ENCODE measurements at regions not wholly inside any gene's neighbourhood (a gene's known extent, or its start where the extent isn't known, plus 50 kb on each side); places are given as distances from the start of the nearest gene placed in this dataset.
"Not testable (repeated sequence)": the region's sequence is repeated elsewhere in the genome, so short reads cannot be mapped to it uniquely, and the experiment has no call there.

DNA sequence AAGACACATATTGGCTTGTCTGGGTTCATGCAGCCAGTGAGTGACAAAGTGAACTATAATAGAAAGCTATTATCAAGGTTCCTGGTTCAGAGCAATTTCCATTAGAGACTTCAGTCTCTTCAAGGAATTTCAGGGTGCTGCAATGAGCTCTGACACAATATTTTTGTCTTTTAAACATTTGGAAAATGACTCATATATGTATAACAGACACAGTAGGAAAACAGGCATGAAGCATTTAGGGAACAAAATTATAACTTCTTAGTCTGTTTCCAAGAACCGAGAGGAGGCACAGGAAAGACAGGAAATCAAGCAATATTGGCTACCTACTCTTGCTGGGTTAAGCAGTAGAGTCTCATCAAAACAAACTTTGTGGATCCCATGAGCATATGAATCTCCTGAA is 170.4 kb downstream of the PTPRC start:
- no peak for DNase-seq (ENCODE audit: low read depth)

DNA sequence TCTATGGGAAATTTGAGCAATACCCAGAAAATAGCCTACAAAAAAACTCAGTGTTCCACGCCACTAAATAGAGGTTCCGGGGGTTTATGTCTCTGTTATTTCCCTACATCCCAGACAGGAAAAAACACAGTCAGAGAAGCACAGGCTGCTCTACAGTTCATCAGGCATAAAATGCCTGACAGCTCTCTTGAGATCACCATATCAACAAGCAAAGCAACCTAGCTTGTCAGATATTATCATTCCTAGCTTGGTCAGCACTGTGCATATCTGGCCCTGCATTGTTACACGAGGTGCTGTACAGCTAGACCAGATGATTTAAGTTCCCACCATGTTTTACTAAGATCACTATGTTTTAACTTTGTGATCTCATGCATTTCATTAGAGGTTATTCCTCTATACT is 172.6 kb downstream of the PTPRC start:
- no peak for DNase-seq (ENCODE audit: low read depth)

DNA sequence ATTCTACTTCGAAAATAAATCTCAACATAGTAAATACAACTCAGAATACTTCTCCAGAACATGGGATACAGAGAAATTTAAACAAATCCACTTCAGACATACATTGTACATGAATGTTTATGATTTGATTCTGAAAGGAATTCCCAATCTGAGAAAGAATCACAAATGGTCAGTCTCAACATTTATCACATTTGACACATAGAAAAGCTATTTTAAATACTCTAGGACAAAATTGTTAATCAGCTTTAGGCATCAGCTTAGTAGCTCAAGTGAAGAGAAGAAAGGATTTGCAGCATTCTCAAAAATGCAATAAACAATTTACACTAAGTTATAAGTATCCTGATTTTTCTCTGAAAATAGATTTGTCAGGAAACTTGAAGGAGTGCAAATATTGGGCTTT is 184.8 kb downstream of the PTPRC start:
- DNase-seq (ENCODE audit: low read depth): no peak

DNA sequence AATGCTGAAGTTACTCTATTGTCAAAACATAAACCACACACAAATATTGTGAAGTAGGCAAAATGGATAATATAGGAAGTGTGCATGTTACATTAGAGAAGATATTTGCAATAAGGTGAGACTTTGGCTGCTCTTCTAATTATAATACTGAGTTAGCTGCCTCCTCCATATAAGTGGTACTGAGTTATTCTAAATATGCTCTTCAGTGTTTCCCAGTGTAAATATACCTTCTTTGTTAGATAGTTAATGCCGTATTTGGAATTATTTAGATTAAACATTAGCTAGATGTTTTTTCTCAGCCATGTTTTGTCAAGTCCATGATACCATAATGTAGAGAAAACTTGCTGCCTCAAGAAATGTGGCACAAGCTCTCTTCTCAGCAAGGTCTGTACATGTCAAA is 186.4 kb downstream of the PTPRC start:
- no peak for DNase-seq (ENCODE audit: low read depth)

DNA sequence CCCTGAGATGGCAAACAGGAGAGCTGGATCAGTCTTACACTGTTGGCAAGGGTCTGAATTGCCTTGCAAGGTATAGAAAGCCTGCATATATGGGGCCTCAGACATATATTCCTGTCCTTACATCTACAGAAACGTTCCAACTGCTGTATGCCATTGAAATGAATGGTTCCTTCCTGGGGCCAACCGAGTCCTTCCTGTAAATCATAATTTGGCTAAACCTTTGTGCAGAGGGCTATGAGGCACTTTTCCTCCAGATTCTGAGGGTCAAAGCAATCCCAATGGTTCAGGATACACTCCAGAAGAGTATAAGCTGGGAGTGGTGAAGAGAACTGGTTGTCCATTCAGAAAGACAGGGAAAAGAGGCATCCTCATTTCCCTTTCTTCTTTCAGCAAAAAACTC is 190.5 kb downstream of the PTPRC start:
- DNase-seq (ENCODE audit: low read depth): no peak

DNA sequence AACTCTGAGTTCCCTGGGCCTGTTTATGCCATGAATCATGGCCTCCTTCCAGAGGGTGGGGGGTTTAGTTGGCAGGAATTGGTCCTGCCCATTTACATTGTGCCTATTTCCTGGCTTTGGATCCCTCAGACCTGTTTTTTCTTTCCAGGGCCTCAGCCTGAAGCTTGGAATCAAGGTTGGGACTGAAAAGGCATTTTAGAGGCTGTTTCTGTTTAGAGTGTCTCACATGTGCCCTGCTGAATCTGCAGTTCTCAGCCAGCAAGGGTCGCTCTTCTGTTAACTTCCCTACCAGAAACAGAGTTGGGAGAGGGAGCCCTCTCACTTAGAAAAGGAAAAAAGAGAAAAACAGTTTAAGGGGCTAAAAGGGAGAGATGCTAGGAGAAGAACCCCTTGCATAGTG is 191.1 kb downstream of the PTPRC start:
- DNase-seq (ENCODE audit: low read depth): no peak

DNA sequence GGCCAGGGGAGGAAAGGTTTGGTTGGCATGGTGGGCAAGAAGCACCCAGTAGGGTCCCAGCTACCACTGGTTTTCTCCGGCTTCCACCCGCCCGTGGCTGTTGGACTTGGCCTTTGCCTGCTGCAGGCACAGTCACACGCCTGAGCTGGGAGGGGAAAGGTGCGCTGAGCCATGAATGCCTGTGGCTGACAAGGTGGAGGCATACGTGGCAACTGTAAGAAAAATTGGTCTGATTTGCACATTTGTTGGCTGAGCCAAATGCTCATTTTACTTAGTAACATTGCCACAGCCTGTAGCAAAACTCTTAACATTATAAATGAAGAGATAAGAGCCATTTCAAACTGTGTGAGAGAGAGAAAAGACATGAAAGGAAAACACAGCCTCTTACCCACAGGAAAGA is 191.6 kb downstream of the PTPRC start:
- no peak for DNase-seq (ENCODE audit: low read depth)

DNA sequence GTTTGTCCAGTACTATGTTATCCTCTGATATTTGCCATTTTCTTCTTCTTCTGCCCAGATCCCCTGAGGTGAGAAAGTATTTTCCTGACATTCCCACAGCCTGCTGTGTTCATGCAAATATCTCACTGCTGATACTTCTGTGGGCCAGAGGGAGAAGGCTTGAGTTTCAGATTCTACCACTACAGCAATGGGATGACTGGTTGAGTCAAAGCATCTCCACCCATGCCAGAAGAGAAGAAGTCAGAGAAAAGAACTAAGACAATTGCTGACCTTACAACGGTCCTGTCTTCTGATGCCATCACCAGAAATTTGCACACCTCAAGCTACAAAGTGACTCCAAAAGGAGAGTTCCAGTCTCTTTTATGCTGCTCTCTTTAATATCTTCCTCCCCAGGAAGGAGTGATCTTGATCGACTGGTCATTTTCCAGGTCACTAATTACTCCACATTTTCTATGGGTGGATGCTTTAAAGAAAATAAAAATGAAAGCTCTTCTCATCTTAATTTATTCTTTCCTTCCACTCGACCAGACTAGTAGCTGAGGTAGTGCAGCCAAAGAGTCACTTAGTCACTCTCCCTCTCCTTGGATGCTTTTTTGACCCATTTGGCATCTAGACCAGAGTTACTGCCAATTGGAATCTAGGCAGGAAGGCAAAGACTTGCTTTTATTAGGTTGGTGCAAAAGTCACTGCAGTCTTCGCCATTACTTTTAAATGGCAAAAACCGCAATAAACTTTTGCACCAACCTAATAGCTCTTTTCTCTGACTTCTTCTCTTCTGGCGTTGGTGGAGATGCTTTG is 195.1 kb downstream of the PTPRC start:
- DNase-seq (ENCODE audit: low read depth): no peak

DNA sequence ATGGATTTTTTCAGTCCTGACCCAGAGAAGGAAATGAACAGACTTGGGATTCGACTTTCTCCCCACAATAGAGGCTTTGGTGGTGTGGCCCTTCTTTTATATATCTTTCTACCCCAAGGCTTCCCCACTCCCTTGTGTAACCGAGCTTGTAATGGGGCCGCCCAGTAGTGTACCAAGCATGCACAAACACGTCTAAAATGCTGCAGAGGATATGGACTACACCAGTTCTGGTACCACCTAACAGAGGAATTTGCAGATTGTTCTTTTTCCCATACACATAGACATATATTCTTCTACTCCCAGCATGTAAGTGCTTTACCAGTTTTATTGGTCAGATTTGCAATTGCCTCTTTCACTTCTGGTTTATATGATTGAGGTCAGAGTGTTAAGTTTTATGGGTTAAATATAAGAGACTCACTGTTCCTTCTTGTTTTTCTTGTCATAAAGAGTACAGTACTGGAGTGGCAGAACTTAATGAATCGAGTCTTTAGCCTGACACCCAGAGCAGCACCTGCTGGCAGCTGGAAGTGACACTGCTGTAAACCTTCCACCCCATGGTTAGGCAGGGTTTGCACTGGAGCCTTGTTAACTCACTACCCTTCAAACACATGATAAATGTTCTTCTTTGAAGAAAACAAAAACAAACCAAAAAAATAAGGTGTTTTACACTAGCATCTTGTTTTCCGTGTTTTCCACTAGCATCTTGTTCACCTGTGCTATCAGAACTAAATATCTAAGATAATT is 198.6 kb downstream of the PTPRC start:
- DNase-seq (ENCODE audit: low read depth): no peak

DNA sequence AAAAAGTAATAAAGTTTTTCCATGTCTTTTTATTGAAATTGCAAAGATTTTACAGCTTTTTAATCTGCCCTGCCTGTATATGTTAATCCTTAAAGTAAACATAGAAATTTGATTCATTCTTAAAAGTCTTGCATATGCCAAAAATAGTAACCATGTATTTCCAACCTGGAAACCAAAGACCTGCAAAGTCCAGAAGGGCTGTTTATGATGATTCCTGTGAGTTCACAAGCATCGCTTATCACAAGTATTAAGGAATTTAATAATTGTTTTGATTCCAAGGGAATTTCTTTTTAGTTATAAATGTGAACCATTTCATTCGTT is 199.1 kb downstream of the PTPRC start:
- DNase-seq (ENCODE audit: low read depth): no peak

DNA sequence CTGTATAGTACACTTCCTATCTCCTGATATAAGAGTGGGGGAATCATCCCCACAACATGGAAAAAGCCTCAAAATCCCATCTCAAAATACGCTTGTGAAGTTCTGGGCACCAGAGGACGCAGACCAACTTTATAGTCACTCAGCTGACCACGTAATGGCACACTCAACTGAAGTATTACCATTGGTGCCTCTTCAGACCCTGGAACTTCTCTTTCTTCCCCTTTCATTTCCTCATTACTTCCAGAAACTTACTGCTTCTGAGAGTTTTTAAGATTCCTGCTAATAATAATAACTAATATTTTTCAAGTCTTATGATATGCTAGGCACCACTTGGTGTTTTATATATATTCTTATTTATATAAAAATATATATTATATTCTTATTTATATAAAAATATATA is 202.6 kb downstream of the PTPRC start:
- DNase-seq (ENCODE audit: low read depth): no peak

DNA sequence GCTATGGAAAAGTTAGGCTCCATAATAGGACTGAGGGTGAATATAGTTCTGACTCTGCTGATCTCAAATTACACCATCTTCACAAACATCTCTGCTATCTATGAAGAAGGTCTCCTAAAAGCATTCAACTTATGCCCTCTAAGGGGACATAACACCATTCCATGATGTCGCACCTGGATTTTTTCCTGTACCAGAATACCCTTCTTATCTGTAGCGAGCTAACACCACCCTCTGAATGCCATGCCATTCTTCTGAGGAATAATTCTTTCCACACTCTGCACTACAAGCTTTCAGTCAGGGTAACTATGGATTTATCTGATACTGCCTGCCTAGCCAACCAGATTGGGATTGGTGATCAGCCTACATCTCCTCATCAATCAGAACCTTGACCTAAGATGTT is 203.8 kb downstream of the PTPRC start:
- DNase-seq (ENCODE audit: low read depth): no peak

DNA sequence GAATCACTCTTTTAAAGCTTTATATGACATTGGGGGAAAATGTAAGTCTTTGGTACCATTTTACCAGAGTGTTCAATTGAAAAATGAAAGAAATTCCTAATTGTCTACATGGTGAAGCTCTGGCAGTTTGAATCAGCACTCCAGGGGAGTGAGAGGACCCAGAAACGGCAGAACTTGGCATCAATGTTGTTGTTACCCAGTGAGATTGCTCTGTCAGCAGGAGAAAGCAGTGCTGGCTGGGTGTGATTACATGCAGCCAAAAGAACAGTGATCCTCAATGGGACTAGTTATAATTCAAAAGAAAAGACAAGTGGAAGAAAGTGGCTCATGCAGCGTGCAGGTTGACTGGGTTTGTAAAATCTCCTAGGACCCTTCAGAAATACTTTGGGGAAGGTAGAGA is 206.4 kb downstream of the PTPRC start:
- DNase-seq (ENCODE audit: low read depth): no peak

DNA sequence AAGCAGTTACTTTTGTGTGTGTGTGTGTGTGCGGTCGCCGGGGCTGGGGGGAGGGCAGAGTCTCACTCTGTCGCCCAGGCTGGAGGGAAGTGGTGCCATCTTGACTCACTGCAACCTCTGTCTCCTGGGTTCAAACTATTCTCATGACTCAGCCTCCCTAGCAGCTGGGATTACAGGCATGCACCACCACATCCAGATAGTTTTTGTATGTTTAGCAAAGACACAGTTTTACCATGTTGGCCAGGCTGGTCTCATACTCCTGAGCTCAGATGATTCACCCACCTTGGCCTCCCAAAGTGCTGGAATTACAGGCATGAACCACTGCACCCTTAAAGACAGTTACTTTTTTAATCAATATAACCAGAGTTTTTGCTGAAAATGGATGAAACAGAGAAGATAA is 207.0 kb downstream of the PTPRC start:
- no peak for DNase-seq (ENCODE audit: low read depth)

DNA sequence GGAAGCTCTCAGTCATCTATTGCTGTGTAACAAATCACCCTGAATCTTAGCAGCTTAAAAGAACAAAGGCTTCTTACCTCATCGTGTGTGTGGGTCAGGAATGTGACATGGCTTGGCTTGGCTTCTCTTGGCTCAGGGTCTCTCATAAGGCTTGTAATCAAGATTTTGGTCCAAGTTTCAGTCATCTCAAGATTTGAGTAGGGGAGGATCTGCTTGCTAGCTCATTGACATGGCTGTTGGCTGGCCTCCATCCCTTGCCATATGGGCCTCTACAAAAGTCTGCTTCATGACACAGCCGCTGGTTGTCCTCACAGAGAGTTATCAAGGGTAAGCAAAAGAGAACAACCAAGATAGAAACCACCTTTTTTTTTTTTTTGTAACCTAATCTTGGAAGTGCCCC is 207.7 kb downstream of the PTPRC start:
- DNase-seq (ENCODE audit: low read depth): no peak

DNA sequence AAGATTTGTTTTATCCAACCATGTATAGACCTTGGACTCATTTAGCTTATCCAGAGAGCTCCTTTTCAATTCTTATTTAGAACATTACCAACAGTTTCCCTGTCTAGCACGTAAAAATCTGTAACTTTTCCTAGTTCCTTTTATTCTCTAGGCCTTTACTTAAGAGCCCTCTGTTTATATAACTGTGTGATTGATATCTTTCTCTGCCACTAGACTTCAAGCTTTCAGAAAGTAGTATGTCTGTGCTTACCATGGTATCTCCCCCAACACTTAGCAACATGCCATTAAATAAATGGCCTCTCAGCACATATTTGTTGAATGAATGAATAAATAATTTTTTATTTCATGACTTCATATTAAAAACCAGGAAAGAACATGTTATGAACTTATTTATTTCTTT is 209.4 kb downstream of the PTPRC start:
- DNase-seq (ENCODE audit: low read depth): no peak

DNA sequence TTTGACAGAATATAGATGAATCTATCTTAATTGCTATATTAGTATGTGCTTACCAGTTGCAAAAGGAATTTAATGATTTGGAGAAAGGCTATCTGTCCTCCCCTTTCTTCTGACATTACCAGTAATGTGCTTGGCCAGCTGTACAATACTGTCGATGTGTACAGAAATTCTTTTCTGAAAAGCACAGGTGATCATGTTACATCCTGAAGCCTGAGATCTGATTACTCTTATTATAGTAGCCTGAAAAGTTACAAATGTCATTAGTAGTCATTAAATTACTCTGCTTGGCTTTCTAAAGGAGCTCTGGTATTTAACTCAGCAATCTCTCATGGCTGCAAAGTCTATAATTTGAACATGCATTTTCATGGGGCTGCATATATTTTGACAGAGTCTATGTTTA is 209.8 kb downstream of the PTPRC start:
- DNase-seq (ENCODE audit: low read depth): no peak

DNA sequence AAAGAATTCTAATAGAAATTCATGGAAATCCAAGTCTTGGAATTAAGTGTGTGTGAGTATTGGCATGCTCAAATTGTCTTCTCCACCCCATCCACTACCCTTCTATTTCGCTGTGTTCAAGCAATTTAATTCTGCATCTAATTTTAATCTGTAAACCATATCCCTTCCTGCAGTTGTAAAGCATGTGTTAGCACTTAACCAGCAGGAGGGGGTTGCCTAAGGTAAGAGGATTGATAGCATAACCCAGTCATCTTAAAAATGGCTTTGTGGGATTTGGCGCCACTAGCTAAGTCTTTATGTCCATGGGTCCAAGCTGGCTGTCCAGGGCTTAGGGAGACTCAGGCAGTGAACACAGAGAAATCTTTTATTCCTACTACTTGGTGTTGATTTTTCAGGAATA is 210.3 kb downstream of the PTPRC start:
- no peak for DNase-seq (ENCODE audit: low read depth)

DNA sequence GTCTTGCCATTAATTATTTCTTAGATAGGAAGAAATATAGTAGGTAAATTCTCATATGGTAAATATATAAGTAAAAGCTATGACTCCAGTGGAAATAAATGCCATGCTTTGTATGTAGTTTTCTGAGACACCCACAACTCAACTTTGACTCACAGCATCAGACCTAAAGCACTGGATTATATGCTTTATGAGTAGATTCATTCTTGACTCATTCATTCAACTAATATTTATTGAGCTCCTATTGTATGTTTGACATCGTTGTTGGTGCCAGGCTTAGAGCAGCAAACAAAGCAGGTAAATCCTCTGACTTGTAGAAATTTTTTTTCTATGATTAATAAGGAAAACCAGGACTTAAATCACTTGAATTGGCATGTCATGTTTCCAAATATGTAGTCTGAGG is 211.4 kb downstream of the PTPRC start:
- DNase-seq (ENCODE audit: low read depth): no peak

DNA sequence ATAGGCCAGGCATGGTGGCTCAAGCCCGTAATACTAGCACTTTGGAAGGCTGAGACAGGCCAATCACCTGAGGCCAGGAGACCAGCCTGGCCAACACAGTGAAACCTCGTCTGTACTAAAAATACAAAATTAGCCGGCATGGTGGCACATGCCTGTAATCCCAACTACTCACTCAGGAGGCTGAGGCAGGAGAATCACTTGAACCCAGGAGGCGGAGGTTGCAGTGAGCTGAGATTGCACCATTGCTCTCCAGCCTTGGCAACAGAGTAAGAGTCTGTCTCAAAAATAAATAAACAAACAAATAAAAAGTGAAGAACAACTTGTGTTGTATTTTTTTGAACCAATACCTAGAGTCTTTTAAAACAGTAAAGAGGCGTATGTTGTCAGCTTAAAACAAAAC is 212.1 kb downstream of the PTPRC start:
- DNase-seq (ENCODE audit: low read depth): not testable (repeated sequence)

DNA sequence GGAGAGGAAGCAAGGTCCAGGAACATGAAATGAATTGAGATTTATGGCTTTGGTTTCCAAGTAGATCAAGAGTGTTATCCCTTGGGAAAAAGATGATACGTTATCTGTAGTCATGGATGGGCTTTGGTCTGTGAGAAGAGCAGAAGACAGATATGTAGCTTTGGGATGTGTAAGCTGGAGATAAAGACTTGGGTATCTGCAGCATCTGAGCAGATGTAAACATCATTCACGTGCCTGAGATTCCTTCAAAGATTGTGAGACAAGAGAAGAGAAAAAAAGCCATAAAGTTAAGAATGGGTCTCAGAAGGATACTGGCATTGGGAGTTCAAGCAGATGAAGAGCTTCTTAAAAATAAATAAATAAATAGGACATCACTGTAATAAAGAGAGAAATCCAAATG is 217.8 kb downstream of the PTPRC start:
- DNase-seq (ENCODE audit: low read depth): no peak

DNA sequence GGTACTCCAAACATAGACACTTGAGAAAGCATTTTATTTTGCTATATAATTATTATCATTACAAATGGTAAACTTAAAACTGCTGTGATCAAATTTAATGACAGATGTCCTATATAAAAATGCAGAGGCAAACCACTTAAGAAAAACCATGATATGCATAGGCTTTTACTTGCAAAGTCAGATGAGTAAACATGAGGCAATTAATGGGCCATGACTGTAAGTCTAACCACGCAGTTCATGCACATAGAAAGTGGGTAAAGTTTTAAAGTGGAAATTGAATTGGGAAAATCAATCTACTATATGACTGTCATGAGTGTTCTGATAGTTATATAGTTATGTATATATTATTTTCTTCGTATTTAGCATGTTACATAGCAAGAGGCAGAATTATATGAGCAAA is 219.2 kb downstream of the PTPRC start:
- DNase-seq (ENCODE audit: low read depth): no peak

DNA sequence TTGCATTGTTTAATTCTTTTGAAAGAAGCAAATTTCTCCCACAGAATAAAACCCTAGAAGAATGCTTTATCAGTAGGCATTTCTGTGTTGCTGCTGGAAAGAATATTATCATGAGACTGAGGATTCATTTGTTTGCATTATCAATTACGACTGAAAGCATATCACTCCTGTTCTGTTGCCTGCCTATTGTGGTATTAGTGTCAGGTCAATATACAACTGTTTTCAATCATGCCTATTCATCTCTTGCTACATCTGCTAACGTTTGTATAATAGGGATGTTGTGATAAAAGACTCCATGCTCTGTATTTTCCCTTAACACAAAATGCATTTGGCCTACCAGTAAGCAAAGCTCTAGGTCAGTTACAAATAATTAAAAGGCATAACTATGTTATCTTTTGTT is 221.5 kb downstream of the PTPRC start:
- DNase-seq (ENCODE audit: low read depth): no peak

DNA sequence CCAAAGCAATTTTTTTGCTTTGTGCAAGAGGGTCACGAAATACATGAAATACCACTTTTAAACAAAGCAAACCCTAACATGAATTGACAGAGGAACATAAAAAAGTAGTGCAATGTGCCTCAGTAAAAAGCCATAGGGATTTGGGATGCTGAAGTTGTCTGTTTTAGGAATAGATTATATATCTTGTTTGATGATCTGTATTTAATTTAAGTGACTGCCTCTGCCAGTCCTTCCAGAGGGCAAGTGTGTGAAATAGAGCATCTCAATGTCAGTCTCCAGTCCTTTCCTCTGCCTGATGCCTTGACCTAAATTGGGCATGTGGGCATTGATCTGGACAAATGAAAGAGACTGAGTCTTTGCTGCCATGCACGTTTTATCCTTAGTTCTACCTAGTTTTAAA is 222.8 kb downstream of the PTPRC start:
- DNase-seq (ENCODE audit: low read depth): no peak
